ENCODE measurements at regions not wholly inside any gene's neighbourhood (a gene's known extent, or its start where the extent isn't known, plus 50 kb on each side); places are given as distances from the start of the nearest gene placed in this dataset.

GRCh38 chr9:103942200-103942599 is 151.9 kb upstream of the SMC2 start:
- TF ChIP-seq CTCF (conservative IDR thresholded peaks at IDR 0.05) = no peak
- H3K36me3 Mint-ChIP-seq = no peaks in the 10 kb centered on the region
- H3K4me3 Mint-ChIP-seq = no peak overlapping the region
- H3K27me3 Mint-ChIP-seq = no peaks in the 10 kb centered on the region
- H3K9me3 Mint-ChIP-seq = no peaks in the 10 kb centered on the region
- no peak for DNase-seq (ENCODE audit: extremely low spot score, unreplicated experiment)
- no peaks in the 10 kb centered on the region for H3K4me1 Mint-ChIP-seq (ENCODE audit: unreplicated experiment)
- H3K27ac Mint-ChIP-seq = no peak overlapping the region

- DNase-seq (ENCODE audit: extremely low spot score, unreplicated experiment) = no peak
- no peaks in the 10 kb centered on the region for H3K36me3 Mint-ChIP-seq
- no peak overlapping the region for H3K27ac Mint-ChIP-seq
- H3K9me3 Mint-ChIP-seq = no peaks in the 10 kb centered on the region
- H3K4me1 Mint-ChIP-seq (ENCODE audit: unreplicated experiment) = no peaks in the 10 kb centered on the region
- no peak overlapping the region for H3K4me3 Mint-ChIP-seq
- TF ChIP-seq CTCF (conservative IDR thresholded peaks at IDR 0.05) = no peak
- H3K27me3 Mint-ChIP-seq = no peaks in the 10 kb centered on the region
Measured at GRCh38 chr9:103942651-103943050, 151.5 kb upstream of the SMC2 start.

- Mint-ChIP-seq H3K9me3 (no peaks in the 10 kb centered on the region), H3K4me1 (ENCODE audit: unreplicated experiment) (no peaks in the 10 kb centered on the region), H3K4me3 (no peak overlapping the region), H3K36me3 (no peaks in the 10 kb centered on the region), H3K27ac (no peak overlapping the region), H3K27me3 (no peaks in the 10 kb centered on the region)
- DNase-seq (ENCODE audit: extremely low spot score, unreplicated experiment) = no peak
- no peak for TF ChIP-seq CTCF (conservative IDR thresholded peaks at IDR 0.05)
Measured at GRCh38 chr9:103949096-103949495, 145.0 kb upstream of the SMC2 start.

- Mint-ChIP-seq H3K4me1 (ENCODE audit: unreplicated experiment) (no peaks in the 10 kb centered on the region), H3K36me3 (no peaks in the 10 kb centered on the region), H3K27me3 (no peaks in the 10 kb centered on the region), H3K4me3 (no peak overlapping the region), H3K9me3 (no peaks in the 10 kb centered on the region), H3K27ac (no peak overlapping the region)
- DNase-seq (ENCODE audit: extremely low spot score, unreplicated experiment) = no peak
- TF ChIP-seq CTCF (conservative IDR thresholded peaks at IDR 0.05) = no peak
Measured at GRCh38 chr9:103977163-103977562, 116.9 kb upstream of the SMC2 start.

- H3K4me3 Mint-ChIP-seq = no peak overlapping the region
- no peak for TF ChIP-seq CTCF (conservative IDR thresholded peaks at IDR 0.05)
- no peaks in the 10 kb centered on the region for H3K27me3 Mint-ChIP-seq
- DNase-seq (ENCODE audit: extremely low spot score, unreplicated experiment) = no peak
- H3K27ac Mint-ChIP-seq = no peak overlapping the region
- no peaks in the 10 kb centered on the region for H3K9me3 Mint-ChIP-seq
- no peaks in the 10 kb centered on the region for H3K36me3 Mint-ChIP-seq
- no peaks in the 10 kb centered on the region for H3K4me1 Mint-ChIP-seq (ENCODE audit: unreplicated experiment)
Measured at GRCh38 chr9:103978396-103978795, 115.7 kb upstream of the SMC2 start.

- no peak for DNase-seq (ENCODE audit: extremely low spot score, unreplicated experiment)
- Mint-ChIP-seq H3K4me3 (no peak overlapping the region), H3K9me3 (no peaks in the 10 kb centered on the region), H3K36me3 (no peaks in the 10 kb centered on the region), H3K27me3 (no peaks in the 10 kb centered on the region), H3K4me1 (ENCODE audit: unreplicated experiment) (no peaks in the 10 kb centered on the region), H3K27ac (no peak overlapping the region)
- no peak for TF ChIP-seq CTCF (conservative IDR thresholded peaks at IDR 0.05)
Measured at GRCh38 chr9:103981912-103982311, 112.2 kb upstream of the SMC2 start.

Data from type B pancreatic cell (in vitro differentiated cells).